Astrocyte of the spinal cord (primary cell): ENCODE measurements at regions not wholly inside any gene's neighbourhood (a gene's known extent, or its start where the extent isn't known, plus 50 kb on each side); places are given as distances from the start of the nearest gene placed in this dataset.
"Not testable (repeated sequence)": the region's sequence is repeated elsewhere in the genome, so short reads cannot be mapped to it uniquely, and the experiment has no call there.

ENCODE experiments used
- DNase-seq: peaks from one replicate; pipeline ENCODE4 v3.0.0; 2011; ENCODE audit warnings: low read depth, low spot score
- H3K4me3 ChIP-seq: 2 replicates; pipeline ENCODE4 v1.5.1; 2011; ENCODE audit warnings: low read depth, mild to moderate bottlenecking, low read length, moderate library complexity
- CTCF ChIP-seq: IDR thresholded peaks from 2 replicates; pipeline ENCODE4 v1.5.1; 2012; ENCODE audit warnings: low read depth, mild to moderate bottlenecking, low read length, inconsistent platforms
- in situ Hi-C: cut with HindIII; loops from 2 replicates; pipeline ENCODE4 v1.10.0; 2017; ENCODE audit warnings: low sequenced_read_pairs

- no peak for TF ChIP-seq CTCF
- in situ Hi-C loops, result no loop called here
- no peak for DNase-seq
- H3K4me3 ChIP-seq, result no peak overlapping the region
Measured at GRCh38 chr3:20450611-20451010, 264.6 kb upstream of the SGO1 start.

GRCh38 chr3:20442846-20443245, 256.8 kb upstream of the SGO1 start:
- TF ChIP-seq CTCF, result no peak
- DNase-seq, result no peak
- in situ Hi-C loops, result no loop called here
- H3K4me3 ChIP-seq, result no peak overlapping the region

DNA sequence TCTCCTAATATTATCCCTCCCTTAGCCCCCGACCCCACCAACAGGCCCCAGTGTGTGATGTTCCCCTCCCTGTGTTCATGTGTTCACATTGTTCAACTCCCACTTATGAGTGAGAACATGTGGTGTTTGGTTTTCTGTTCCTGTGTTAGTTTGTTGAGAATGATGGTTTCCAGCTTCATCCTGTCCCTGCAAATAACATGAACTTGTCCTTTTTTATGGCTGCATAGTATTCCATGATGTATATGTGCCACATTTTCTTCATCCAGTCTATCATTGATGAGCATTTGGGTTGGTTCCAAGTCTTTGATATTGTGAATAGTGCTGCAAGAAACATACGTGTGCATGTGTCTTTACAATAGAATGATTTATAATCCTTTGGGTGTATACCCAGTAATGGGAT, 241.3 kb upstream of the SGO1 start:
- in situ Hi-C loops, DNase-seq, H3K4me3 ChIP-seq: not testable (repeated sequence)

- no peak for DNase-seq
- in situ Hi-C loops, result no loop called here
- H3K4me3 ChIP-seq, result no peak overlapping the region
- TF ChIP-seq CTCF, result no peak
Measured at GRCh38 chr3:20425138-20425537, 239.1 kb upstream of the SGO1 start.

- no peak overlapping the region for H3K4me3 ChIP-seq
- no peak for TF ChIP-seq CTCF
- in situ Hi-C loops, result no loop called here
- no peak for DNase-seq
Measured at GRCh38 chr3:20424086-20424485, 238.1 kb upstream of the SGO1 start.

DNA sequence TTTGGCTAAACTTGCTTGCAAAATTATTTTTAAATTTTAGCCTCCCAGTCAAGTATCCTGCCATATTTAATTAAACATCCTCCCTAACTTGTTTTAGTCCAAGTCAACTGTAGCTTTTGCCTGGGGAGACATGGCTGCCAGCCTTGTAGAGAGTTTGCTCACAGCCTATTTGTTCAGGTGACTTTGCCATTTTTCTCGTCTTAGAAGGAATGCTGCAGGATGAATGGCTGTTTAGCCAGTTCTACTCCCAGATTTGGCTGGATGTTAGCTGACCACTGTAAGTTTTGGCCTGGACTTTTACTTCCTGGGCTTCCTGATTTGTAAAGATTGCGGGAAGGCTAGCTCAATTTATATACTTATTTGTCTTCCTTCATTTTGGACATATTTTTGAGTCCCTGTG, 236.4 kb upstream of the SGO1 start:
- in situ Hi-C loops, result no loop called here
- DNase-seq, result no peak
- TF ChIP-seq CTCF, result no peak
- H3K4me3 ChIP-seq, result no peak overlapping the region

GRCh38 chr3:20417388-20418108, 231.5 kb upstream of the SGO1 start:
- TF ChIP-seq CTCF, result no peak
- no peak for DNase-seq
- no peak overlapping the region for H3K4me3 ChIP-seq
- in situ Hi-C loops, result no loop called here
